ENCODE measurements at regions not wholly inside any gene's neighbourhood (a gene's known extent, or its start where the extent isn't known, plus 50 kb on each side); places are given as distances from the start of the nearest gene placed in this dataset.

- TF ChIP-seq CTCF (IDR thresholded peaks at IDR 0.05) (no peak), POLR2A (IDR thresholded peaks at IDR 0.05) (no peak)
Observed at GRCh38 chr4:79163981-79164490, 161.8 kb downstream of the NAA11 start.

All from esophagus squamous epithelium (tissue), 4 donors.